BJ (cell line): ENCODE measurements at regions not wholly inside any gene's neighbourhood (a gene's known extent, or its start where the extent isn't known, plus 50 kb on each side); places are given as distances from the start of the nearest gene placed in this dataset.

Experiments used
- CTCF ChIA-PET: fragments of 350-600 bp; formaldehyde crosslinking; extraction: SDS; loops from one replicate; lab custom pipeline; 2021; ENCODE audit warnings: antibody characterized with exemption, inconsistent platforms; lab: Yijun Ruan, JAX
- POLR2A ChIA-PET: fragments of 300-600 bp; sonication (Branson Sonifier 250); formaldehyde crosslinking; extraction: SDS; loops from one replicate; lab custom pipeline; 2021; ENCODE audit warnings: antibody characterized with exemption; lab: Charles Lee
- DNase-seq: peaks from one replicate; pipeline ENCODE4 v3.0.0-alpha.2; 2011; ENCODE audit warnings: low read depth
- H3K27me3 ChIP-seq: 2 replicates; pipeline ENCODE4 v1.6.0; 2011; ENCODE audit warnings: low read length; ENCODE audit not compliant: control insufficient read depth, insufficient read depth
- H3K36me3 ChIP-seq: 2 replicates; pipeline ENCODE4 v1.5.1; 2011; ENCODE audit warnings: low read length; ENCODE audit not compliant: control insufficient read depth, insufficient read depth
- H3K4me3 ChIP-seq: 2 replicates; pipeline ENCODE4 v1.5.1; 2011; ENCODE audit warnings: low read depth, mild to moderate bottlenecking, control low read depth, low read length
- TF ChIP-seq, protein P1 (sequence below): IDR thresholded peaks from 2 replicates; pipeline ENCODE4 v1.5.1; 2011; ENCODE audit warnings: low read depth, mild to moderate bottlenecking, control low read depth, inconsistent platforms, low read length, moderate library complexity; ENCODE audit not compliant: insufficient read depth

DNA sequence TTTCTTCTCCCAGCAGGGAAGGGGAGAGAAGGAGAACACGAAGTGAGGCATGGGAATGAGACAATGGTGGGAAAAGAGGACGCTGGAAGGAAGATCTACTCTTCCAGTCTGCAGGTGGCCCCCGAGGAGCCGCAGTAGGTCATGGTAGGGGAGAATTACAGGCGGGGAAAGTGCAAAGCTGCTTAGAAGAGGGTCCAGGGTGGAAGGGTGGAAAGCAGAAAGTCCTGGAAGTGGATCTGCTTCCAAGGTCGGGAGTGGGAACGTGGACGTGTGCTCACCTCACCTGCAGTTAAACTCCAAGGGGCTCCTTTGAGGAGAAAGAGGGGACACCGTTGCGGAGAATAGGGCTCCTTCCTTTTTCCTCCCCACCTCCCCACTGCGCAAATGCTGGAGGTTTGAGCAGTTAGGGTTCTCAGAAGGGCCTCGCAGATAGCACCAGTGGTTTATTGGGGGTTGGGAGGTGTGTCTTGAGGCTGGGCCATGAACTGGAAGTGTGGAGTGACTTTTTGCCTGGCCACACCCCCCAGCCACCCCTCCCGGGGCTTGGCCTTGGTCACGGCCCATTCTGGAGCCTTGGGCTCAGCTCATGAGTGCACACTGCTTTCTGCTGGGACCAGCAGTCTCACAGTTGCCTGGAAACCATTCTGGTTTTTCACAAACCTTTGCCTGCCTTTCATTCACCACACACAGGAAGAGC is 100.4 kb upstream of the MLN start:
- H3K36me3 ChIP-seq: no peaks in the 10 kb centered on the region
- no peak for DNase-seq
- ChIA-PET POLR2A (no interaction called here), CTCF (interaction anchor here (1.1 to 1.5 kb wide), 3 partner anchors 11 to 137 kb away, joined by 3 to 5 read pairs (median 3); no protein-coding TSS in a partner anchor)
- H3K4me3 ChIP-seq: no peak overlapping the region
- H3K27me3 ChIP-seq: peaks cover 10% of the 10 kb centered on the region
- TF ChIP-seq, protein P1, sequence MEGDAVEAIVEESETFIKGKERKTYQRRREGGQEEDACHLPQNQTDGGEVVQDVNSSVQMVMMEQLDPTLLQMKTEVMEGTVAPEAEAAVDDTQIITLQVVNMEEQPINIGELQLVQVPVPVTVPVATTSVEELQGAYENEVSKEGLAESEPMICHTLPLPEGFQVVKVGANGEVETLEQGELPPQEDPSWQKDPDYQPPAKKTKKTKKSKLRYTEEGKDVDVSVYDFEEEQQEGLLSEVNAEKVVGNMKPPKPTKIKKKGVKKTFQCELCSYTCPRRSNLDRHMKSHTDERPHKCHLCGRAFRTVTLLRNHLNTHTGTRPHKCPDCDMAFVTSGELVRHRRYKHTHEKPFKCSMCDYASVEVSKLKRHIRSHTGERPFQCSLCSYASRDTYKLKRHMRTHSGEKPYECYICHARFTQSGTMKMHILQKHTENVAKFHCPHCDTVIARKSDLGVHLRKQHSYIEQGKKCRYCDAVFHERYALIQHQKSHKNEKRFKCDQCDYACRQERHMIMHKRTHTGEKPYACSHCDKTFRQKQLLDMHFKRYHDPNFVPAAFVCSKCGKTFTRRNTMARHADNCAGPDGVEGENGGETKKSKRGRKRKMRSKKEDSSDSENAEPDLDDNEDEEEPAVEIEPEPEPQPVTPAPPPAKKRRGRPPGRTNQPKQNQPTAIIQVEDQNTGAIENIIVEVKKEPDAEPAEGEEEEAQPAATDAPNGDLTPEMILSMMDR: no peak

DNA sequence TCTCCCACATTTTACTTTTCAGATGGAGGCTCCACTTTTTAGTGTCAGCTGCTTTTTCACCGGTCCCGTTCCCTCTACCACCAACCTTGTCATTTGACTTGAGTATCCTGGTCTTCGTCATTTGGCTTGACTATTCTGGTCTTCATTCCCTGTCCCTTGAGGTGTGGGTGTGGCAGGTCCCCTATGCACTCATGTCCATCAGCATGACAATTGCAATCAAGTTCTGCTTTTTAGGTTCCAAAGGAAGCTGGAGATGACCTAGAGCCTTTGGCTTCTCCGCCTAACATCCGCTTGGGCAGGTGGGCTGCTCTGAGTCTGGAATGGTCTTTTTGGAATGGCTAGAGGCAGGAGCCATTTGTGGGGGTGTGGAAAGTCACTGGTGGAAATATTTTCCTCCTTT is 99.8 kb upstream of the MLN start:
- ChIA-PET POLR2A (no interaction called here), CTCF (interaction anchor here (1.3 to 1.5 kb wide), 2 partner anchors 12 to 133 kb away, joined by 3 to 5 read pairs; no protein-coding TSS in a partner anchor)
- Histone ChIP-seq H3K36me3 (no peaks in the 10 kb centered on the region), H3K4me3 (no peak overlapping the region), H3K27me3 (peaks cover 10% of the 10 kb centered on the region)
- TF ChIP-seq, protein P1: no peak
- no peak for DNase-seq

DNA sequence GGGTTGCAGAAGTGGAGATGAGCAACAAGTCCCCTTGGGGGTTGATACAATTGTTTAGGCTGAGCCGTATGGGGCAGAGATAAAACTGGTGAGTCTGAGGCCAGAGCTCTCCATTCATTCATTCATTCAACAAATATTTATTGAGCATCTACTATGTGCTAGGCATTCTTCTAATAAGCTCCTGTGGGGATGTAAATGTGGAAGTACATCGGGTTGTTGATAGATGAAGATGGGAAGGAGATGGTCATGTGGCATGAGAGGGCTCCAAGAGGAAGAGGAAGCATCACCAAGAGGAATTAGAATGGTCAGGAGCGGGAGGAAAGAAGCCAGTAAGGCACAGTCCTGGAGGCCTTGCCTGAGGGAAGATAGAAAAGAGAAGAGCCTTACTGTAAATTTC is 98.7 kb upstream of the MLN start:
- ChIA-PET POLR2A (no interaction called here), CTCF (no interaction called here)
- peaks cover 10% of the 10 kb centered on the region for H3K27me3 ChIP-seq
- no peak overlapping the region for H3K4me3 ChIP-seq
- TF ChIP-seq, protein P1: no peak
- no peak for DNase-seq
- H3K36me3 ChIP-seq: no peaks in the 10 kb centered on the region

DNA sequence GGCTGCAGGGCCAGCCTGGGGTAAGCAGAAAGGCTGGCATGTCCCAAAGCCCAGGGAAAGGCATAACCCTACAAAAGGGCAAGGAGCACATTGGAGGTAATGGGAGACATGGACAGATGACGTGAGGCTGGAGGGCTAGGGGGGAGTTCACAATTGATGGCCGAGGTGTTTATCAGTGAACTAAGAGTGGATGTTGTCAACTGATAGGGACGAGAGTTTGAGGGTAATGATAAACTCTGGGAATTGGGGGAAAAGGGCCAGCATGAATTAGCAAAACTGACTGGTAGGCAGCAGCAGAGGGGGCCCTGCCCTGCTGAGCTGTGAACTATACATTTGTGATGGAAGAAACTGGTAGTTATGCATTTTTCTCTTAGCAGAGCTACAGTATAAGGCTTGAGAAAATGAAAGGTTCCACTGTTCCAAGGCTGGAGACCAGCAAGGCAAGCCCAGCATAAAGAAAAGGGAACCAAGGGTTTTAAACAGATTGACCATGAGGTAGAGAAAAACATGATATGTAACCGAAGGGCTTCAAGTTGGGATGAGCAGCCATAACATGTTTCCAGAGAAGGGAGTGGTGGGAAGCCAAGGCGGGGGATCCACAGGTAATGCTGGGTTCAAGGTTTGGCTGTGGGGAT is 98.1 kb upstream of the MLN start:
- TF ChIP-seq, protein P1: no peak
- Histone ChIP-seq H3K36me3 (no peaks in the 10 kb centered on the region), H3K27me3 (peaks cover 10% of the 10 kb centered on the region), H3K4me3 (no peak overlapping the region)
- ChIA-PET CTCF (no interaction called here), POLR2A (no interaction called here)
- no peak for DNase-seq

DNA sequence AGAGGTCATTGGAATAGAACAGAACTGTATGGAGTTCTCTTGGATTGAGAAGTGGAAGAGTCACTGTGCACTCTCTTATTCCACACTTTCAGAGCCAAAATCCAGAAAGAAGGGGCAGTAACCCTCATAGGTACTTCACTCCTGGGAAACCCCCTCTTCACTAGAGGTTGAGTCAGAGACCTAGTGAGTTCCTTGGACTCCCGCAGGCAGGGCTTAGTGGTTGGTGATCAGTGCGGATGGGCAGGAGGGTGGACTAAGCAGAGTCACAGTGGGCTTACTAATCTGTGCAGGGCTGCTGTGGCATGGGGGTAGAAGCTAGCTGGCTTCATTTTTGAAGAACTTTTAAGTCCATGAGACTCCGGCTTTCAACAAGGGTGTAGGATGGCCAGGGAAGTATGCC is 95.0 kb upstream of the MLN start:
- POLR2A ChIA-PET: no interaction called here
- no peak overlapping the region for H3K4me3 ChIP-seq
- CTCF ChIA-PET: interaction anchor here (1.4 kb wide), 1 partner anchor 154 kb away, joined by 3 read pairs; no protein-coding TSS in a partner anchor
- H3K36me3 ChIP-seq: no peaks in the 10 kb centered on the region
- TF ChIP-seq, protein P1: no peak
- H3K27me3 ChIP-seq: peaks cover 6% of the 10 kb centered on the region
- DNase-seq: no peak
